Osteoblast (primary cell): ENCODE measurements at regions not wholly inside any gene's neighbourhood (a gene's known extent, or its start where the extent isn't known, plus 50 kb on each side); places are given as distances from the start of the nearest gene placed in this dataset.
A peak's percentile ranks its signal among the peaks of the same experiment; 100 is the strongest.

Experiments used
- DNase-seq: peaks from one replicate; pipeline ENCODE4 v3.0.0; 2011; ENCODE audit warnings: low spot score, mixed read lengths; ENCODE audit not compliant: insufficient read length; ENCODE audit errors: missing footprints
- H2AFZ ChIP-seq: 2 replicates; pipeline ENCODE4 v1.6.0; 2011; ENCODE audit warnings: mild to moderate bottlenecking, low read length
- H3K27ac ChIP-seq: 2 replicates; pipeline ENCODE4 v1.5.1; 2011; ENCODE audit warnings: mild to moderate bottlenecking, low read depth, low read length, moderate library complexity
- H3K27me3 ChIP-seq: 2 replicates; pipeline ENCODE4 v1.6.0; 2012; ENCODE audit warnings: mild to moderate bottlenecking, control low read depth, inconsistent platforms, low read length, moderate library complexity; ENCODE audit not compliant: insufficient read depth
- H3K36me3 ChIP-seq: 2 replicates; pipeline ENCODE4 v1.5.1; 2011; ENCODE audit warnings: mild to moderate bottlenecking, low read length, control low read depth, moderate library complexity; ENCODE audit not compliant: insufficient read depth
- H3K4me1 ChIP-seq: 2 replicates; pipeline ENCODE4 v1.5.1; 2011; ENCODE audit warnings: mild to moderate bottlenecking, low read length, control low read depth, moderate library complexity; ENCODE audit not compliant: insufficient read depth
- H3K4me2 ChIP-seq: 2 replicates; pipeline ENCODE4 v1.6.0; 2011; ENCODE audit warnings: mild to moderate bottlenecking, low read length; ENCODE audit not compliant: insufficient read depth
- H3K4me3 ChIP-seq: fragments of 200-600 bp; sonication (generic); 3 replicates; pipeline ENCODE4 v1.5.1; 2012; ENCODE audit warnings: mild to moderate bottlenecking, low read length, inconsistent platforms; ENCODE audit not compliant: insufficient read depth
- H3K79me2 ChIP-seq: 2 replicates; pipeline ENCODE4 v1.6.0; 2012; ENCODE audit warnings: mild to moderate bottlenecking, low read length, control low read depth, inconsistent platforms; ENCODE audit not compliant: insufficient read depth
- H3K9me3 ChIP-seq: 2 replicates; pipeline ENCODE4 v1.5.1; 2011; ENCODE audit warnings: low read depth, low read length, control low read depth
- H4K20me1 ChIP-seq: 2 replicates; pipeline ENCODE4 v1.6.0; 2012; ENCODE audit warnings: mild to moderate bottlenecking, low read length, control low read depth; ENCODE audit not compliant: insufficient read depth
- CTCF ChIP-seq: IDR thresholded peaks from 2 replicates; pipeline ENCODE4 v1.5.1; 2011; ENCODE audit warnings: mild to moderate bottlenecking, low read depth, low read length, moderate library complexity; ENCODE audit errors: extremely low read depth

GRCh38 chr1:103341377-103341880, 184.1 kb upstream of the RNPC3 start:
- H4K20me1 ChIP-seq = no peaks in the 10 kb centered on the region
- no peaks in the 10 kb centered on the region for H3K79me2 ChIP-seq
- H2AFZ ChIP-seq = no peak overlapping the region
- H3K27me3 ChIP-seq = no peaks in the 10 kb centered on the region
- H3K9me3 ChIP-seq = no peaks in the 10 kb centered on the region
- H3K4me1 ChIP-seq = no peaks in the 10 kb centered on the region
- H3K36me3 ChIP-seq = no peaks in the 10 kb centered on the region
- H3K4me2 ChIP-seq = no peak overlapping the region
- H3K27ac ChIP-seq = no peak overlapping the region
- H3K4me3 ChIP-seq = no peak overlapping the region
- TF ChIP-seq CTCF = no peak
- no peak for DNase-seq

GRCh38 chr1:103337779-103338178, 187.7 kb upstream of the RNPC3 start:
- no peak for DNase-seq
- H3K79me2 ChIP-seq = no peaks in the 10 kb centered on the region
- no peaks in the 10 kb centered on the region for H4K20me1 ChIP-seq
- H3K4me3 ChIP-seq = no peak overlapping the region
- H3K27ac ChIP-seq = no peak overlapping the region
- TF ChIP-seq CTCF = no peak
- H3K9me3 ChIP-seq = no peaks in the 10 kb centered on the region
- H3K36me3 ChIP-seq = no peaks in the 10 kb centered on the region
- peak overlapping the region; percentile 50 for H3K4me2 ChIP-seq
- H3K4me1 ChIP-seq = no peaks in the 10 kb centered on the region
- H2AFZ ChIP-seq = peak overlapping the region; percentile 75
- H3K27me3 ChIP-seq = no peaks in the 10 kb centered on the region

- no peak for TF ChIP-seq CTCF
- DNase-seq = no peak
- no peaks in the 10 kb centered on the region for H4K20me1 ChIP-seq
- no peak overlapping the region for H3K27ac ChIP-seq
- no peaks in the 10 kb centered on the region for H3K36me3 ChIP-seq
- peak overlapping the region; percentile 3 for H2AFZ ChIP-seq
- H3K79me2 ChIP-seq = no peaks in the 10 kb centered on the region
- no peak overlapping the region for H3K4me3 ChIP-seq
- no peaks in the 10 kb centered on the region for H3K9me3 ChIP-seq
- H3K4me2 ChIP-seq = no peak overlapping the region
- no peaks in the 10 kb centered on the region for H3K4me1 ChIP-seq
- no peaks in the 10 kb centered on the region for H3K27me3 ChIP-seq
Observed at GRCh38 chr1:103336408-103336807, 189.1 kb upstream of the RNPC3 start.

- TF ChIP-seq CTCF = no peak
- no peaks in the 10 kb centered on the region for H3K36me3 ChIP-seq
- H3K79me2 ChIP-seq = no peaks in the 10 kb centered on the region
- no peak overlapping the region for H3K27ac ChIP-seq
- no peak overlapping the region for H3K4me3 ChIP-seq
- H3K27me3 ChIP-seq = no peaks in the 10 kb centered on the region
- no peak overlapping the region for H3K4me2 ChIP-seq
- H3K9me3 ChIP-seq = no peaks in the 10 kb centered on the region
- no peak for DNase-seq
- no peaks in the 10 kb centered on the region for H4K20me1 ChIP-seq
- peak overlapping the region; percentile 59 for H2AFZ ChIP-seq
- H3K4me1 ChIP-seq = no peaks in the 10 kb centered on the region
Observed at GRCh38 chr1:103333141-103333540, 192.4 kb upstream of the RNPC3 start.
